Nephron (organoid): ENCODE measurements at regions not wholly inside any gene's neighbourhood (a gene's known extent, or its start where the extent isn't known, plus 50 kb on each side); places are given as distances from the start of the nearest gene placed in this dataset.

ENCODE experiments used
- H3K27ac Mint-ChIP-seq, 3 experiments: 2 replicates each; pipeline ENCODE4 v1.8.0; 2020; ENCODE audit warnings: mixed read lengths in 3 of 3, mild to moderate bottlenecking in 2 of 3, moderate library complexity in 1 of 3
- H3K27me3 Mint-ChIP-seq: 2 replicates; pipeline ENCODE4 v1.8.0; 2021; ENCODE audit warnings: low read depth, mild to moderate bottlenecking, moderate library complexity, mixed read lengths
- H3K36me3 Mint-ChIP-seq: 2 replicates; pipeline ENCODE4 v1.8.0; 2020; ENCODE audit warnings: low read depth, mixed read lengths
- H3K4me1 Mint-ChIP-seq: 2 replicates; pipeline ENCODE4 v1.8.0; 2020; ENCODE audit warnings: mixed read lengths
- H3K4me3 Mint-ChIP-seq, 3 experiments: 2 replicates each; pipeline ENCODE4 v1.8.0; 2020; ENCODE audit warnings: mild to moderate bottlenecking in 3 of 3, mixed read lengths in 3 of 3, moderate library complexity in 2 of 3
- H3K9me3 Mint-ChIP-seq: 2 replicates; pipeline ENCODE4 v1.8.0; 2020; ENCODE audit warnings: mixed read lengths
- CTCF ChIP-seq, 3 experiments: fragments of 200-600 bp; sonication (generic); IDR thresholded peaks; one replicate each; pipeline ENCODE4 v1.5.0; 2021; ENCODE audit warnings: antibody characterized with exemption in 3 of 3; ENCODE audit not compliant: unreplicated experiment in 3 of 3

DNA sequence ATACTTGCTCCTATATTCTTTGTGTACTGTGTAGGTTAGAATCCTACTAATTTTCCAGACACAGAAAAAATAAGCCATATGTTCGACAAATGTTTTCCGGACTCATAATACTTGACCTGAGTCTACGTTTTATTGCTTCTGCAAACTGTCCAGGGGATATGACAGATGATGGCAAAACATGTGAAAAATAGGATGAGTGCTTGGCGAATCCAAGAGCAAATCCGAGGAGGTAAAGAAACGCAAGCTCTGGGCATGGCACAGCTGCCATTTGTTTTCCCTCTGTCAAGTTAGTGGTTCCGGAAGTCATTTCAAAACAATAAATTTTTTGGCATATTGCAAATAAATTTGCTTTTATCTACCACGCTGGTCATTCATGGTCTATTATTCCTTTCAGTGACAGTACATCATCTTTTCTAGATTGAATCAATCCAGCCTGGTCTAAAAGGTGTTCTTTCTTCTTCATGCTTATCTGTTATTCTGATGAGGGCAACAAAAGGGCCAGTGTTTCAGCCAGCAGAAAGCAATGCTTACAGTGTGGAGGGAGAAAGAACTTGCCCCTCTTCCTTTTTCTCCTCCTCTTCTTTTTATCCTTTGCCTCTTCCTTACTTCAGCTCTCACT is 476.1 kb upstream of the SOX11 start:
- H3K4me1 Mint-ChIP-seq, result no peaks in the 10 kb centered on the region
- no peak overlapping the region for H3K27ac Mint-ChIP-seq
- no peak overlapping the region for H3K4me3 Mint-ChIP-seq
- no peak for TF ChIP-seq CTCF (IDR thresholded peaks at IDR 0.05; ENCODE audit: unreplicated experiment in 3 of 3)
- H3K36me3 Mint-ChIP-seq, result no peaks in the 10 kb centered on the region
- no peaks in the 10 kb centered on the region for H3K9me3 Mint-ChIP-seq
- H3K27me3 Mint-ChIP-seq, result no peaks in the 10 kb centered on the region

- Mint-ChIP-seq H3K27ac (no peak overlapping the region), H3K36me3 (no peaks in the 10 kb centered on the region), H3K4me1 (peaks cover 7% of the 10 kb centered on the region), H3K27me3 (peaks cover 4% of the 10 kb centered on the region), H3K9me3 (no peaks in the 10 kb centered on the region), H3K4me3 (no peak overlapping the region)
- no peak for TF ChIP-seq CTCF (IDR thresholded peaks at IDR 0.05; ENCODE audit: unreplicated experiment in 3 of 3)
Measured at GRCh38 chr2:5227062-5227699, 465.0 kb upstream of the SOX11 start.

- Mint-ChIP-seq H3K27ac (no peak overlapping the region), H3K27me3 (peaks cover 4% of the 10 kb centered on the region), H3K4me1 (peaks cover 7% of the 10 kb centered on the region), H3K9me3 (no peaks in the 10 kb centered on the region), H3K4me3 (no peak overlapping the region), H3K36me3 (no peaks in the 10 kb centered on the region)
- TF ChIP-seq CTCF (IDR thresholded peaks at IDR 0.05; ENCODE audit: unreplicated experiment in 3 of 3), result no peak
Measured at GRCh38 chr2:5229574-5229973, 462.6 kb upstream of the SOX11 start.

- no peak for TF ChIP-seq CTCF (IDR thresholded peaks at IDR 0.05; ENCODE audit: unreplicated experiment in 3 of 3)
- Mint-ChIP-seq H3K4me3 (no peak overlapping the region), H3K9me3 (no peaks in the 10 kb centered on the region), H3K27me3 (peaks cover 4% of the 10 kb centered on the region), H3K27ac (no peak overlapping the region), H3K4me1 (peaks cover 7% of the 10 kb centered on the region), H3K36me3 (no peaks in the 10 kb centered on the region)
Measured at GRCh38 chr2:5230444-5230843, 461.7 kb upstream of the SOX11 start.

DNA sequence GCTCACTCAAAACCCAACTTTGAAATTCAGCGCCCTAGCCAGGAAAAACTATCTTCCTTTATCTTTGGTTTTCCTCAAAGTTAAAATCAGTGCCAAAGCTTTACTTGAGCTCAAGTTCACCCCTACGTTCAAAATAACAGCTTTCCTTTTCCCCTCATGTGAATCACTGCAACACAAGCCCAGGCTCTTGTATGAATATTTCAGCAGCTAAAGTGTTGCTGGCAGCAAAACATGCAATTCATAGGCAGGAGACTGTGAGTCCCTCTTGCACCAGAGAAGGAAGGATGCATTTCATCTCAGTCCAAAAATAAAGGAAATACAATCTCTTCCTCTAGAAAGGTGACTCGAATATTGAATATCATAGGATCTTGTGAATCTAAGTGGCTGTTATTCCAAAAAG is 461.3 kb upstream of the SOX11 start:
- peaks cover 7% of the 10 kb centered on the region for H3K4me1 Mint-ChIP-seq
- no peak overlapping the region for H3K4me3 Mint-ChIP-seq
- no peak overlapping the region for H3K27ac Mint-ChIP-seq
- no peak for TF ChIP-seq CTCF (IDR thresholded peaks at IDR 0.05; ENCODE audit: unreplicated experiment in 3 of 3)
- H3K9me3 Mint-ChIP-seq, result no peaks in the 10 kb centered on the region
- peaks cover 4% of the 10 kb centered on the region for H3K27me3 Mint-ChIP-seq
- H3K36me3 Mint-ChIP-seq, result no peaks in the 10 kb centered on the region

DNA sequence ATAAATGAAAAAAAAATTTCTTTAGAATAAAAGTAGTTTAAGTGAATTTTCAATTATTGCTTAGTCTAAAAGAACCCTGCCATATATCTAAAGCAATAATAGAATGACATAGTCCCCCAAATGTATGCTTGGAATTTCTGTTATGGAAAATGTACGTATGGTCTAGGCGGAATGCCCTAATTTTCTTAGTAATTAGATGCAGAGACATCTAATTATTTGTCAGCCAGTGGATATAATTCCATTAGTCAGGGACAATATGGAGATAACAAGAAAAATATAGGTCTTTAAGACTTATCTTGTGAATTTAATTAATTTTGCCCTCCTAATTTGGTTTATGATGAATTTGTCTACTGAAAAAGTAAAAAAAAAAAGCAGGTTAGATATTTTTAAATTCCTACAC is 460.9 kb upstream of the SOX11 start:
- Mint-ChIP-seq H3K27me3 (peaks cover 4% of the 10 kb centered on the region), H3K9me3 (no peaks in the 10 kb centered on the region), H3K4me3 (no peak overlapping the region), H3K27ac (no peak overlapping the region), H3K36me3 (no peaks in the 10 kb centered on the region), H3K4me1 (peaks cover 9% of the 10 kb centered on the region)
- no peak for TF ChIP-seq CTCF (IDR thresholded peaks at IDR 0.05; ENCODE audit: unreplicated experiment in 3 of 3)
